GM12874 (cell line): ENCODE measurements at regions not wholly inside any gene's neighbourhood (a gene's known extent, or its start where the extent isn't known, plus 50 kb on each side); places are given as distances from the start of the nearest gene placed in this dataset.

Experiments
- TF ChIP-seq, protein P1 (sequence below): IDR thresholded peaks from 2 replicates; pipeline ENCODE4 v1.5.1; 2011; ENCODE audit warnings: low read depth, mild to moderate bottlenecking, control low read depth, low read length, moderate library complexity; ENCODE audit not compliant: insufficient read depth

DNA sequence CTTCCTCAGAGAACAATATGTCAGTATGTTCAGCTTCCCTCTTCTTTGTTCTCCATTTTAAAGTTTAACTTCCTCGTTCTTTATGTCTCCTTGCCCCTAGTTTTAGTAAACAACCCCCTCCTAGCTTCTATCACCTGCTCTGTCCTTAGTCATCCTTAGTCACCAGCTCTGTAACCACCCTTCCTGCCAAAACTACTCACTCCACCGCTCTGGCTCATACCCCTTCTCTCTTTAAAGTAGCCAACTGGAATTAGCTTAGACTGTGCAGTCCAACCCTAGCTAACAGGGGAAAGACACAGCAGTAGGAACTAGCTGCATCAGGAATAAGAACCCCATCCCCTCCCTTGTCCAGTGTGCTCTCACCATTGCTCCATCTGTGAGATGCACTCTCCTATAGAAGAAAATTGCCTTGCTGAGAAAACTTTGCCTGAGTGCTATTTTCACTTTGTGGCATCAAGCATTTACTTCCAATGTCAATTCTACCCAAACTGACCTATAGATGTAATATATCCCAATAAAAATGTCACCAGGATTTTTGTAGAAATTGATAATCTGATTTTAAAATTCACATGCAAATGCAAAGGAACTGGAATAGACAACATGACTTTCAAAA is 603.2 kb downstream of the C12orf50 start:
- TF ChIP-seq, protein P1, sequence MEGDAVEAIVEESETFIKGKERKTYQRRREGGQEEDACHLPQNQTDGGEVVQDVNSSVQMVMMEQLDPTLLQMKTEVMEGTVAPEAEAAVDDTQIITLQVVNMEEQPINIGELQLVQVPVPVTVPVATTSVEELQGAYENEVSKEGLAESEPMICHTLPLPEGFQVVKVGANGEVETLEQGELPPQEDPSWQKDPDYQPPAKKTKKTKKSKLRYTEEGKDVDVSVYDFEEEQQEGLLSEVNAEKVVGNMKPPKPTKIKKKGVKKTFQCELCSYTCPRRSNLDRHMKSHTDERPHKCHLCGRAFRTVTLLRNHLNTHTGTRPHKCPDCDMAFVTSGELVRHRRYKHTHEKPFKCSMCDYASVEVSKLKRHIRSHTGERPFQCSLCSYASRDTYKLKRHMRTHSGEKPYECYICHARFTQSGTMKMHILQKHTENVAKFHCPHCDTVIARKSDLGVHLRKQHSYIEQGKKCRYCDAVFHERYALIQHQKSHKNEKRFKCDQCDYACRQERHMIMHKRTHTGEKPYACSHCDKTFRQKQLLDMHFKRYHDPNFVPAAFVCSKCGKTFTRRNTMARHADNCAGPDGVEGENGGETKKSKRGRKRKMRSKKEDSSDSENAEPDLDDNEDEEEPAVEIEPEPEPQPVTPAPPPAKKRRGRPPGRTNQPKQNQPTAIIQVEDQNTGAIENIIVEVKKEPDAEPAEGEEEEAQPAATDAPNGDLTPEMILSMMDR: no peak

DNA sequence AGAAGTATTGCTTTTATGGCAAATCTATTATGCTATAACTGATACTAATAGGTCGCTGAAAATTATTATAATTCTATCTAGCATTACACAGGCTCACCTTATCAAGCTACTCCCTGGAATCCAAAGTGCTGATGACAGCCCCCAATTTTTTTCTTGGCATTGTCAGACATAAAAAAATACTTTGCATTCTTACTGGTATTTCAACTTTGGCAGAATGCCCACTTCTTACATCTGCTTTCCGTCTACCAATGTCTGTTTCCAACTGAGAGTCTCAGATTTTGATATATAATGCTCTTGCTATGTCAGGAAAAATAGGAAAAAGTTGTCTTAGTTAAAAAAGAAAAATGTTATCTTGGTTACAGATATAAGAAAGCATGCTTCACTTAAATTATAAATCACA is 615.4 kb downstream of the C12orf50 start:
- TF ChIP-seq, protein P1: no peak

DNA sequence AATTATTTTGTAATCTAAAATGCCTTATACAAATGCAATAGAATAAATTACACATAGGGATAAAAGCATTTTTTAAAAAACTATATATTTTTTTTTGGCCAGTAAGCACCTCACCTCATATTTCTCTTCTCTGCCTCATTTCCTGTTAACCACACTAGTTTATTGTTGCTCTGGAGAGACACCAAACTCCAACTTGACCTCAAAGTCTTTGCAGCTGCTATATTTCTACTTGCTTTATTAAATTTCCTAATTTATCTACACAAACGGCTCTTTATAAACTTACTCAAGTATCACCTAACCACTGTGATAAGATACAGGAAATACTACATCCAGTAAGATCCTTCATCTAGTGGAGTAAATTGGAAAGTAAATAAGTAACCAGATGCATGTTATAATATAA is 622.3 kb downstream of the C12orf50 start:
- TF ChIP-seq, protein P1: no peak

DNA sequence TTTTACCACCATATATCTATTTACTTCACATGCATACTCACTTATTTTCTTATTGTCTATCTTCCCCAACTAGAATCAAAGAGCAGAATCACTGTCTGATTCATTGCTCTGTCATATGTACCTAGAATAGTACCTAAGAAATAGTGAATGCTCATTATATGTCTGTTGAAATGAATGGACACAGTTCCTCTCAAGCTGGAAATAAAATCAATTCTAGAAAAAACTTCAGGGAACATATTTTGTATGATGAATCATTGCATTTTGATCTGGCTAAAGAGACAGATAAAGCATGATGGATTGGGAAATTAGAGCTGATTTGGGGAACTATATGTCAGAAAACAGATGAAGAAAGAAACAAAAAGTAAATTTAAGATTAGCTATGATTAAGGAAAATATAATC is 623.3 kb downstream of the C12orf50 start:
- TF ChIP-seq, protein P1: no peak

DNA sequence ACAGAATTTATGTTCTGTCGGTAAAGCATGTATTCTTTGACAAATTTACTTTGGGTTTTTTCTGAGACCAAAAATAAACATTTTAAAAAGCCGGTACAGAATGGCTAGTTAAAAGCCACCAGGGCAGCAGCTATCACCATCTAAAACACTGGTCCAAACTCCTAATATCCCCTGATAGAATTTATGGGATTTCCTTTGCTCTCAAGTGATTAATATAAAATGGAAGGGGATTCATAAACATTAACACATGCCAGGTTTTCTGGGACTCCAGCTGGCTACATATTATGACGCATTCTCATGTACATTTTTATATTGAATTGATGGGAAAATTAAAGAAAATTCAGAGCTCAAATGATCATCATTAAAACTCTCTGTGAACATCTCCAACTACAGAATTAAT is 640.8 kb downstream of the C12orf50 start:
- TF ChIP-seq, protein P1: no peak

DNA sequence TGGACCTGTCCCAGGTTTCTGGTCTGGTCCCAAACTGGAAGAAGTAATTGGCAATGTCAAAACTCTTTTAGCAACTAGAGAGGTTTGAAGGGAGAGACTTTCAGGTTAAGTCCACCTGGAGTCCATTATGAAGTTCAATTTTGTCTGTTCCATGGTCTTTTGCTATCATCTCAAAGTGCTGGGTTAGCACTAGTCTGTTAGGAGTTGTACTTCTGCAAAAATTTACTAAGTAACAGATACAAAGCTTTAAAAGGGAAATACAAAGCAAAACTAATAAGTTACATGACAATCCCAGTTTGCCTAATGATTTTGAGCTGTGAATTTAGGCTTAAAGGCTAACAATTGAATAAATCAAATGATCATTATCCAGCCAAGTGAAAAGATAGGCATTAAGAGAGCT is 643.9 kb downstream of the C12orf50 start:
- TF ChIP-seq, protein P1: no peak

DNA sequence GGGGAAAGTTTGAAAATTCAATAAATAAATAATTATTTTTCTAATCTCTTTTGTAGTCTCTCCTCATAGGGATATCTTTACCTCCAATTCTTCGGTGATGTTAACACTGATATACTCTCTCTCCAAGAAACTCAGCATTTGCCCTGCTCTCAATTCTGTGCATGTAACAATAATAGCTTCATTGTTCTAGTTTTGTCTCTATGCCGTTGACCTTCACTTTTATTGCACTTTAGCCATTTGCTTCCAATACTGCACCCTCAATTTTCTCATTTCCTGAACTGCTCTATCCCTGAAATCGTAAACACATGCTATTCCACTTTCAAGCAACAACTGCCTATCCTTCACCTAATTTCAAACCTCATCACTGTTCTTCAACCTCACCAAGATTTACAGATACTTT is 645.0 kb downstream of the C12orf50 start:
- TF ChIP-seq, protein P1: no peak

DNA sequence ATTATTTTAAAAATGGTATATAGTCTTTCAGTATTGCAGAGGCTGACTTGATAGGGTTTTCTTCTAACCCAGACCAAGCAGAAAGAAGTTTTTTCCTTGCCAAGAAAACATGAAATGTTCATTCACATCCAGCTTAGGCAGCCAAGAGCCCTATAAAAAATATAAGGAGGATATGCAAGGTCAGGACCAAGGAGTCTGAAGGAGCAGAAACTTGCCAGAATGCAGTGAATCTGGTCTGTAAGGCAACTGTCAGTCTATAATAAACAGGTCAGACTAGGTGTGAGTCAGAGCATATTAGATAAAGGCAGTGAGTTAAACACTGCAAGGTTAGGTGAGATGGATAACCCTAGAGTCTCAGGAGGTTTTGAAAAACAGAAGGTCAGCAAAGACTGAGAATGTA is 645.5 kb downstream of the C12orf50 start:
- TF ChIP-seq, protein P1: no peak
